ENCODE measurements at regions not wholly inside any gene's neighbourhood (a gene's known extent, or its start where the extent isn't known, plus 50 kb on each side); places are given as distances from the start of the nearest gene placed in this dataset.

GRCh38 chr1:222459652-222460051 lies 88.3 kb downstream of the HHIPL2 start:
- TF ChIP-seq CTCF (IDR thresholded peaks at IDR 0.05; ENCODE audit: low read depth, low read length, poor library complexity, severe bottlenecking) = no peak
- no peak for TF ChIP-seq EZH2phosphoT487 (IDR thresholded peaks at IDR 0.05; ENCODE audit: borderline replicate concordance, low read length)
